Upper lobe of left lung (tissue), 6 donors: ENCODE measurements at regions not wholly inside any gene's neighbourhood (a gene's known extent, or its start where the extent isn't known, plus 50 kb on each side); places are given as distances from the start of the nearest gene placed in this dataset.

Source experiments
- ATAC-seq, 2 donors: fragments of 200-7000 bp; cut with Tn5 transposase; one replicate each; pipeline ENCODE4 v1.9.1; 2022; ENCODE audit warnings: mild to moderate bottlenecking in 2 of 2, moderate library complexity in 2 of 2; ENCODE audit not compliant: low FRiP score in 2 of 2
- DNase-seq, 2 donors: peaks; one replicate each; pipeline ENCODE4 v3.0.0-alpha.2; 2019 to 2020
- H3K27ac ChIP-seq, 4 donors: fragments of 200-600 bp; sonication (generic); one replicate each; pipeline ENCODE4 v1.5.1; 2016 to 2019
- H3K27me3 ChIP-seq, 4 donors: fragments of 200-600 bp; sonication (generic); one replicate each; pipeline ENCODE4 v1.5.1; 2017 to 2019
- H3K36me3 ChIP-seq, 4 donors: fragments of 200-600 bp; sonication (generic); one replicate each; pipeline ENCODE4 v1.5.1; 2016 to 2019
- H3K4me1 ChIP-seq, 4 donors: fragments of 200-600 bp; sonication (generic); one replicate each; pipeline ENCODE4 v1.5.1; 2018 to 2019
- H3K4me3 ChIP-seq, 4 donors: fragments of 200-600 bp; sonication (generic); one replicate each; pipeline ENCODE4 v1.5.1; 2017 to 2019; ENCODE audit warnings: mild to moderate bottlenecking in 2 of 4, moderate library complexity in 1 of 4
- H3K9me3 ChIP-seq, 4 donors: fragments of 200-600 bp; sonication (generic); one replicate each; pipeline ENCODE4 v1.5.1; 2018 to 2019
- CTCF ChIP-seq, 6 experiments: fragments of 450-650 bp in 4 of 6; fragments of 200-600 bp in 2 of 6; sonication (generic) in 2 of 6; IDR thresholded peaks; one replicate each; pipeline ENCODE4 v1.5.1; 2016 to 2019; ENCODE audit warnings: antibody characterized with exemption in 6 of 6
- EP300 ChIP-seq, 4 donors: sonication (generic); formaldehyde crosslinking; IDR thresholded peaks; one replicate each; pipeline ENCODE4 v1.5.1; 2017; ENCODE audit warnings: antibody characterized with exemption in 4 of 4, control low read depth in 2 of 4
- POLR2A ChIP-seq, 4 donors: fragments of 450-650 bp; IDR thresholded peaks; one replicate each; pipeline ENCODE4 v1.5.1; 2016 to 2017; ENCODE audit warnings: antibody characterized with exemption in 4 of 4, mild to moderate bottlenecking in 2 of 4
- POLR2AphosphoS5 ChIP-seq, 2 donors: sonication (generic); formaldehyde crosslinking; IDR thresholded peaks; one replicate each; pipeline ENCODE4 v1.5.1; 2017; ENCODE audit warnings: antibody characterized with exemption in 2 of 2
- WGBS, 2 donors: methylation state at CpG; one replicate each; pipeline ENCODE4 v1.1.5; 2017 to 2018; 5-methylcytosine and 5-hydroxymethylcytosine counted together
- donor health status: DM: no; HTN: no; CAD: no; lungs with moderate emphysema.
- donor health status: DM: no; HTN: yes; CAD: no; lungs with severe emphysema.

GRCh38 chr22:47678048-47678447 is 915.6 kb downstream of the TBC1D22A start:
- ATAC-seq (no peak), DNase-seq (no peak)
- H3K27ac ChIP-seq: no peak overlapping the region
- no peaks in the 10 kb centered on the region for H3K4me1 ChIP-seq
- no peaks in the 10 kb centered on the region for H3K27me3 ChIP-seq
- no peaks in the 10 kb centered on the region for H3K36me3 ChIP-seq
- TF ChIP-seq EP300 (IDR thresholded peaks at IDR 0.05) (no peak), POLR2A (IDR thresholded peaks at IDR 0.05) (no peak), CTCF (IDR thresholded peaks at IDR 0.05) (no peak), POLR2AphosphoS5 (IDR thresholded peaks at IDR 0.05) (no peak)
- no peak overlapping the region for H3K4me3 ChIP-seq
- 58% methylated on average over 6 of the region's 6 CpGs for WGBS, 2 donors
- H3K9me3 ChIP-seq: peaks cover 0 to 5% (median under 1%) of the 10 kb centered on the region in 4 donors

- Histone ChIP-seq H3K4me3 (no peak overlapping the region), H3K27ac (no peak overlapping the region), H3K36me3 (no peaks in the 10 kb centered on the region), H3K9me3 (no peaks in the 10 kb centered on the region), H3K27me3 (no peaks in the 10 kb centered on the region), H3K4me1 (no peaks in the 10 kb centered on the region)
- DNase-seq (no peak), ATAC-seq (no peak)
- TF ChIP-seq CTCF (IDR thresholded peaks at IDR 0.05): no peak
- no peak for TF ChIP-seq POLR2A (IDR thresholded peaks at IDR 0.05)
- TF ChIP-seq EP300 (IDR thresholded peaks at IDR 0.05): no peak
- TF ChIP-seq POLR2AphosphoS5 (IDR thresholded peaks at IDR 0.05): no peak
- WGBS, 2 donors: 64 to 75% methylated on average over 3 of the region's 3 CpGs
Measured at GRCh38 chr22:47676685-47677084, 914.2 kb downstream of the TBC1D22A start.

DNA sequence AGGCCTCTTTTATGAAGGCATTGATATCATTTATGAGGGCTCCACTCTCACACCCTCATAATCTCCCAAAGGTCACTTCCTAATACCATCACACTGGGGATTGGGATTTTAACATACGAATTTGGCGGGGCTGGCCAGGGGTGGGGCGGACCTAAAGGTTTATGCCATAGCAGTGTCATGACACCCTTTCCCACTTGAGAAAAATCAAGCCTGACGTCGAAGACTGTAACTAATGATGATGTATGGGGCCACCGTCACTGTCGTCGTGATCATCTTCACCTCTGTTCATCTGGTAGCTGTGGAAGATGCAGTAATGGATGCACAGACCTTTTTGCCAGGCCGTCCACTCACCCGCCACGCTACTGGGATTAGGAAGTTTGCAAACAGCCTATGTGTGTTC is 912.1 kb downstream of the TBC1D22A start:
- no peak for ATAC-seq
- 92 to 93% methylated on average over 11 of the region's 11 CpGs for WGBS, 2 donors
- TF ChIP-seq CTCF (IDR thresholded peaks at IDR 0.05) (no peak), POLR2AphosphoS5 (IDR thresholded peaks at IDR 0.05) (no peak), EP300 (IDR thresholded peaks at IDR 0.05) (no peak), POLR2A (IDR thresholded peaks at IDR 0.05) (no peak)

DNA sequence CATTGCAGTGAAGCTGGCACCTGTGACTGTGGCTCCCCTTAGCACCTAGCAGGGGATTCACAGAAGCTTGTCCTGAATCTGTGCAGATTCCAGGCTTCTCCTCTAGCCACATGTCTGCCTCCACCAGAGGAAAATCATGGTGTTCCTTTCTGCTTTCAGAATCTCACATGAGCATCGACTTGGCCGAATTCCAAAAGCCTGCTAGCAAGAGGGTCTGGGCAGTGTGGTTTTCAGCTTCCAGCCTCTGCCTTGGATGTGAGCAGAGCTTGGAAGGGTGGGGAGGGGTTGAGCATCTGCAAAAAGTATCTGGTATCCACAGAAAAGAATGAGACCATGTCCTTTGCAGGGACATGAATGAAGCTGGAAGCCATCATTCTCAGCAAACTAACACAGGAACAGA is 911.1 kb downstream of the TBC1D22A start:
- H3K4me3 ChIP-seq: no peak overlapping the region
- H3K27me3 ChIP-seq: no peaks in the 10 kb centered on the region
- no peak for TF ChIP-seq CTCF (IDR thresholded peaks at IDR 0.05)
- DNase-seq: no peak
- no peaks in the 10 kb centered on the region for H3K9me3 ChIP-seq
- 89 to 100% methylated on average over 1 to 2 of the region's 2 CpGs for WGBS, 2 donors
- no peaks in the 10 kb centered on the region for H3K4me1 ChIP-seq
- H3K36me3 ChIP-seq: no peaks in the 10 kb centered on the region
- H3K27ac ChIP-seq: no peak overlapping the region
- ATAC-seq: no peak

More for the DNA sequence above, 912.1 kb downstream of the TBC1D22A start:
- Histone ChIP-seq H3K9me3 (no peaks in the 10 kb centered on the region), H3K27me3 (no peaks in the 10 kb centered on the region), H3K4me1 (no peaks in the 10 kb centered on the region), H3K4me3 (no peak overlapping the region), H3K36me3 (no peaks in the 10 kb centered on the region), H3K27ac (no peak overlapping the region)
- DNase-seq: no peak

DNA sequence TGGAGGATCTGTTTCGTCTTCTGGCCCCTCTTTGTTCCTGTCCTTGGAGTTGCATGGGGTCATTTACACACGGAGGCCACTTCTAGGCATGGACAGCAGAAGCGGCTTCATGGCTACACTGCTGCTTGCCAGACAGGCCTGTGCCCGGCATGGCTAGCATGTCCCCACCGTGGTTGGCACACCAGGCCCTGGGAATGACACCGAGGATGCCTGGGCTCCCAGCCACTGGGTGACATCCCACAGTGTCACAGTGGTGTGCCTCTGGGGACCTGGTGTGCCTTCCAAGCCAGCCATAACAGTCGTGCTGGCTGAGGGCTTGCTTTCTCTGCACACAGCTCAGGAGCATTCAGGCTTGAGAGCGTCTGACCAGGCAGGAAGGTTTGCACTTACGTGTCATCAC is 910.1 kb downstream of the TBC1D22A start:
- no peaks in the 10 kb centered on the region for H3K36me3 ChIP-seq
- H3K9me3 ChIP-seq: no peaks in the 10 kb centered on the region
- no peaks in the 10 kb centered on the region for H3K27me3 ChIP-seq
- no peak overlapping the region for H3K4me3 ChIP-seq
- WGBS, 2 donors: 86 to 89% methylated on average over 5 to 8 of the region's 9 CpGs
- H3K27ac ChIP-seq: no peak overlapping the region
- ATAC-seq: no peak
- TF ChIP-seq CTCF (IDR thresholded peaks at IDR 0.05) (no peak), POLR2A (IDR thresholded peaks at IDR 0.05) (no peak), EP300 (IDR thresholded peaks at IDR 0.05) (no peak), POLR2AphosphoS5 (IDR thresholded peaks at IDR 0.05) (no peak)
- H3K4me1 ChIP-seq: no peaks in the 10 kb centered on the region
- peak in 1 of 2 donors; percentile 41 for DNase-seq
